DLD1 (cell line): ENCODE measurements at regions not wholly inside any gene's neighbourhood (a gene's known extent, or its start where the extent isn't known, plus 50 kb on each side); places are given as distances from the start of the nearest gene placed in this dataset.
"Not testable (repeated sequence)": the region's sequence is repeated elsewhere in the genome, so short reads cannot be mapped to it uniquely, and the experiment has no call there.

Experiments
- in situ Hi-C: cut with HindIII; loops from 2 replicates; pipeline ENCODE4 v1.10.0; 2017; ENCODE audit warnings: low sequenced_read_pairs

DNA sequence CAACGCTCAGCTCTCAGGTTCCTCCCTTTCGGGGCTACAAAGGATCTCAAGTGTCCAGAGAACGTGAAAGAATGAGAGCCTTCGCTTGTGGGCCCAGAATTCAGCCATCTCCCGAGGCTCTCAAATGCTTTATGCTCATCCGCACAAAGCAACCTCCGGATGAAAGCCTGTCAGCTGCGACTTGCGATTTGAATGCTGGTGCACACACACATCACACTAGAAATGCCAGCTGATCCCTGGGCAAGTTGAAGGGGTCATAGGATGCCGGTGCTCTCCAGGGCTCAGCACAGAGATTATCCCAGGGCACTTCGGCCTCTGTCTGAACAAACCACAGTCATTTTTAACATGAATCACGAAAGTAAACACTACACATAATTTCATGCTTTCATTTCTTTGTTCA lies 141.8 kb upstream of the MYT1L start:
- in situ Hi-C loops = no loop called here

- in situ Hi-C loops = no loop called here
Observed at GRCh38 chr2:2472044-2472443, 141.0 kb upstream of the MYT1L start.

DNA sequence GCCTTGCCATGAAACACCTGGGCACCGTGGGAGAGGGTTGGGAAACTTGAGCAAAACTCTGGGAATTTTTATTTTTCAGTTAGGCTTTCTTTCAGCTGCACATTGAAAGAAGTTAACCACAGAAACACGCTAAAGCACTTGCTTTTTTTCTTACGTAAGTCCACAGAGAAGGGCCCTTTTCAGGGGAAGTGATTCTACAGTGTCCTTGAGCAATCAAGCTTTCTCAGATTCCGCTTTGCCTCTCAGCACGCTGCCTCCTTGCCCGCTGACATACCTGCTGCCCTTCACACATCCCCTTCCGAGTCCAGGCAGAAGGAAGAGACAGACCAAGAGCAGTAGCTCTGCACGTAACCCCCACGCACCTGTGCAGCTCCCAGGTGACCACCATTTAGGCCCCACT lies 135.5 kb upstream of the MYT1L start:
- in situ Hi-C loops = no loop called here

DNA sequence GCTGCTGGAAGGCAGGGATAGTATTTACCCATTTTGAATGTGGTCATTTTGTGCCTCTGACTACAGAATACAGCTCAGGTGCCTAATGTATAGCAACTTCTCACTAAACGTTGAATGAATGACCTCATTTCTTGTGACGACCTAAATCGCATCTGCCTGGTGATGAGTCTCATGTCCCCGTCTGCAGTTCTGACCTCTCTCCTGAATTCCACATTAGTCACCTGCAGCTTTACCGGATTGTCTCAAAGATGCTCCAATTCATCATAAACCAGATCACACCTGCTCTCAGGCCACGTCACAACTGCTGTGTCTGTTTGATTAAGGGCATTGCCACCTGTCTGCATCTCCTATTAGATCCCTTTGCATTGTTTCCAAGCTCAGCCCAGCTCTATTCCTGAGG lies 133.6 kb upstream of the MYT1L start:
- in situ Hi-C loops = no loop called here

DNA sequence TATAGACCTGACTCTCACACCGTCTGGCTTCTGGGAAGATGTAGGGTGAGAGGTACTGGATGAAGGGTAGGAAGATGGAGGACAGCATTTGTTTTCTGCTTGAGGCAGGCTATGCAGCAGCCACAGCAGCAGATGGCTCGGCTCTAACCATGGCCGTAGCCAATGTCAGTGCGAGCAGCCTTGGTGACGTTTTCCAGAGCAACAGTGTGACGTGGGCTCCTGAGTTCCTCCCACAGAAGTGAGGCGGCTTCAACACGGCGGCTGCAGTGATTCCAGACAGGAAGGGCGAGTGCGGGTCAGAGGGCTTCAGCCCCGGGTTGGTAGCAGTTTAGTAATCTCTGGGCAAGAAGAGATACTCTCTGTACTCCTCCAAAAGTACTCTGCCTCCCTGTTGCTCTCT lies 133.0 kb upstream of the MYT1L start:
- in situ Hi-C loops = no loop called here

- in situ Hi-C loops = no loop called here
Observed at GRCh38 chr2:2456721-2457120, 125.6 kb upstream of the MYT1L start.

- in situ Hi-C loops = no loop called here
Observed at GRCh38 chr2:2455151-2455550, 124.1 kb upstream of the MYT1L start.

DNA sequence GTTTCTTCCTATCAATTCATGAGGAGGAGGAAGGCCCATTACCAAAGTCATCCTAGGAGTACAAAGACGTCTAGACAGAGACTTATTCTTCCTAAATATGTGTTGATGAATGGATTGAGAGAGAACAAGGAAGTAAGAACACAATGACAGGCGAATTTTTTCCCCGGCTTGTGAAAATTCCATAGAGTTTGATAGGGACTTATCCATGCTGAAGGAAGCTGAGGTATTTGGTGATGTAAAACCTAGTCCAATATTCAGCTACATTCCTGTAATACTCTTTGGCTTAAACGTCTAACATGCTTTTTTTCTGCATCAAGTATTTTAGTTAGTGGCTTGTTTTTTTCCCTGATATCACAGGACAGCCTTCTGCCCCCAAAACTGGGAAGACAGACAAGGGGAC lies 121.9 kb upstream of the MYT1L start:
- in situ Hi-C loops = no loop called here

DNA sequence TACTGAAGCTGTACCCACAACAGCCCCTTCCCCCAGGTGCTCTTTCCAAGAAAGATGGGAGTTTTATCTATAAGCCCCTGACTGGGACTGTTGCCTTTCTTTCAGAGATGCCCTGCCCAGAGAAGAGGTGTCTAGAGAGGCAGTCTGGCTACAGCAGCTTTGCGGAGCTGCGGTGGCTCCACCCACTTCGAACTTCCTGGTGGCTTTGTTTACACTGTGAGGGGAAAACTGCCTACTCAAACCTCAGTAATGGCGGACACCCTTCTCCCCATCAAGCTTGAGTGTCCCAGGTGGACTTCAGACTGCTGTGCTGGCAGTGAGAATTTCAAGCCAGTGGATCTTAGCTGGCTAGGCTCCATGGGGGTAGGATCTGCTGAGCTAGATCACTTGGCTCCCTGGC lies 120.2 kb upstream of the MYT1L start:
- in situ Hi-C loops = not testable (repeated sequence)

DNA sequence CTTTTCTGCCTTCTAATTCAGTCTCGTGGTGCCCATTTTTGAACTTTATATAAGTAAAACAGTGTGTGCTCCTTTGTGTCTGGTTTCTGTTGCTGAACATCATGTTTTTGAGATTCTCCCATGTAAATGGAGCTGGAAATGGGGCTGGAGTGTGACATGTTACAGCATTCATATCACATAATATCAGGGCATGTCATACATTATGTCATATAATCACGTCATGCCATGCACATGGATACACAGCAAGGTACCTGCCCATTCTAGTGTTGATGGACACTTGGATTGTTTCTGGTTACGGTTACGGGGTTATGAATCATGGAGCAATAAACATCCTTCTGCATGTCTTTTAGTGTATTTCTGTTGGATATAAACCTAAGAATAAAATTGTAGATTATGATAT lies 117.1 kb upstream of the MYT1L start:
- in situ Hi-C loops = no loop called here

DNA sequence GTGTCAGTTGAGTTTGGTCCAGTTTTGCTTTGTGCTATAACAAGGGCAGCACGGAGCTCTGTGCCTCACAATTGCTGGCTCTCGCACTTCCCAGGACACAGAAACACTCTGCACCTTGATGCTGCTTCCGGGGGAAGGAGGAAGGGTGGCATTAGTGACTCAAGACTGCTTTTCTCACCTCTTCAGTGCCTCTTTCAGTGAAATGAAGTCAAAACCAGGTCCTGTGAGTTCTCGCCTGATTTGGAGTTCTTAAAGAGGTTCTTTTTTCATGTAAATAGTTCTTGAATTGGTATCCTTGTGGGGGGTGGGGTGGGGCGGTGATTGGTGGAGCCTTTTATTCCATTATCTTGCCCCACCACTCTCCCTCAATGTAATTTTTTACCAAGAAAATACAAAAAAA lies 91.5 kb upstream of the MYT1L start:
- in situ Hi-C loops = no loop called here

DNA sequence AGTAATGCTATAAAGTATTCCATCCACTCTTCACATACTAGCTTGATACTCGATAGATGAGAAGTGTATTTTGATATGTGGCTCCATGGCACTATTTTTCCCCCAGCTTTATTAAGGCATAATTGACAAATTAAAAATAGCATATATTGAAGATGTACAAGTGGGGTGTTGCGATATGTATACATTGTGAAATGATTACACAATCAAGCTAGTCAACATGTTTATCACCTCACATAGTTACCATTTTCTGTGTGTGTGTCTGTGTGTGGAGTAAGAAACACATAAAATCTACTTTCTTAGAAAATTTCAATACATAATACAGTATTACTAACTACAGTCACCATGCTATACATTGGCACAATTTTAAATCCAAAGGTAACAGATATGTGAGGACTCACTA lies 82.5 kb upstream of the MYT1L start:
- in situ Hi-C loops = no loop called here

DNA sequence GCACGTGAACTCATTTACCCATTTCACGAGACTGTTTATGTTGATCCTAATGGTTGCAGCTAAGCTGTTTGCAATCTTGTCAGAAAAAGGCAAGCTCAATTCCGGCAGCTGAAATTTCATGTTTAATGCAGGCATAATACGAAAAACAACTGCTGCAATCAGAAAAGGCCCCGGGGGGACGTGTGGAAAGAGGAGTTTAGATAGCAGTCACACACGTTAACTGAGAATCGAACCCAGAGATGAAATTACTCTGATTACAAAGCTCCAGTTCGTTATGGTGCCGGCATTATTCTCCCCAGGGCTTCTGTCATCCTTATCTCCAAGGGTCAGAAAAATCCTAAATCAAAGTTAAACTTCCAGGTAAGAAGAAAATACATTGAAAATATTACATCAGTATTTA lies 79.9 kb upstream of the MYT1L start:
- in situ Hi-C loops = no loop called here

DNA sequence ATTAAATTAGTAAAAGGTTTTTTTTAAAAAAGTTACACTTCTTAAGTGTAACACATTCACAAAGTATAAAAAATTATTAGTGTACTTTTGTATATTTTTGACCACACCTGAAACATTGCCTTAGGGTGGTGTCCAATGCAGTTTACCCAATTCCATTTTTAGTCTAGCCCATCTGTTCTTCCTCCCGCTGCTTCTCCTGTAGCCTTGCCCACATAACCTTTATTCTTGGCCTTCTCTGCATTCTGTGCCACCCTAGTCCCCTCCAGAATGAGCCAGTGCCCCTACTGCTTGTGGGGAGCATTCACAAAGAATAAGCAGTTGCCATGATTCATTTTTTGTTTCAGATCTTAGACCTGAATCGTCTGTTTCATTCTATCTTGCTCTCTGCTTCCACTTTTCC lies 78.4 kb upstream of the MYT1L start:
- in situ Hi-C loops = no loop called here

GRCh38 chr2:2405780-2406179 lies 74.7 kb upstream of the MYT1L start:
- in situ Hi-C loops = no loop called here

DNA sequence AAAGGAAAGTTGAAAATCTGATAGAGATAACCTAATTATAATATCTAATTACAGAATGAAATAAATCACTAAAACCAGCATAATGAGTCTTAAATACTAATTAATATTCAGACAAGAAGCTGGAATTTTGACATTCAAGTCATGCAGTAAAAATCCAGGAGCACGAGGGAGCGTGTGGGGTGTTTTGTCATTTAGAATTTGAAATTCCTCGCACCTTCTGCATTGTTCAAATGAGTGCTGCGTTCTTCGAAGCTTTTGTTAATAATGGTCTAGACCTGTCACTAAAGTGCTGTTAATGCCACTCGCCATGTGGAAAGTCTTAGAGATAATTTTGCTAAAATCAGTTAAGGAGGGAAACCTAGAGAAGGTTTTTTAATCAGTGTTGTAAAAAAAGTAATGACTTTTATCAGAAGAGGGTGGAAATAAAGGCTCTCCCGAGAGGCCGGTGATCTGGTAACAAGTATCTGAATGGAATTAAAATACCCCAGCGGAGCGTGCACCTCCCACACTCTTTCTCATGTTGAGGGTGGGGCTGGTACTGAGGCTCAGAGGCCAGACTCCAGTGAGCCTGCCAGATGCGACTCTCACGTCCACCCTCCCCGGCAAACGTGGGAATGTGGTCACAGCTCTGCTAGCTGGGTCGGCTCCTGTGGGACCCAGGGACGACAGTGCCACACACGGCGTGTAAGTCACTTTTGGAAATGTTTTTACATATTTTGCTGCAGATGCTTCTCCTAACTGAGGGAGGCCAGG lies 69.4 kb upstream of the MYT1L start:
- in situ Hi-C loops = no loop called here

- in situ Hi-C loops = no loop called here
Observed at GRCh38 chr2:2399396-2399795, 68.3 kb upstream of the MYT1L start.

- in situ Hi-C loops = no loop called here
Observed at GRCh38 chr2:2392332-2392731, 61.3 kb upstream of the MYT1L start.

DNA sequence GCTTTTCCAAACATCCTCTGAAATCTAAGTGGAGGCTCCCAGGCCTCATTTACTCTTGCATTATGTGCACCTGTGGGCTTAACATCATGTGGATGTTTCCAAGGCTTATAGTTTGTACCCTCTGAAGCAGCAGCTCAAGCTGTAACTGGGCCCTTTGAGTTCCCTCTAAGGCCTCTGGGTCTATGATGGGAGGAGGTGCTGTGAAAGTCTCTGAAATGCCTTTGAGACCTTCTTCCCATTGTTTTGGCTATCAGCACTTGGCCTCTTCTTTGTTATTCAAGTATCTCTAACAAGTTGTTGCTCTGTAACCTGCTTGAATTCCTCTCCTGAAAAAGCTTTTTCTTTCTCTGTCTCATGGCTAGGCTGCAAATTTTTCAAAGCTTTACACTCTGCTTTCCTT lies 58.1 kb upstream of the MYT1L start:
- in situ Hi-C loops = no loop called here
